ENCODE measurements at regions not wholly inside any gene's neighbourhood (a gene's known extent, or its start where the extent isn't known, plus 50 kb on each side); places are given as distances from the start of the nearest gene placed in this dataset.

DNA sequence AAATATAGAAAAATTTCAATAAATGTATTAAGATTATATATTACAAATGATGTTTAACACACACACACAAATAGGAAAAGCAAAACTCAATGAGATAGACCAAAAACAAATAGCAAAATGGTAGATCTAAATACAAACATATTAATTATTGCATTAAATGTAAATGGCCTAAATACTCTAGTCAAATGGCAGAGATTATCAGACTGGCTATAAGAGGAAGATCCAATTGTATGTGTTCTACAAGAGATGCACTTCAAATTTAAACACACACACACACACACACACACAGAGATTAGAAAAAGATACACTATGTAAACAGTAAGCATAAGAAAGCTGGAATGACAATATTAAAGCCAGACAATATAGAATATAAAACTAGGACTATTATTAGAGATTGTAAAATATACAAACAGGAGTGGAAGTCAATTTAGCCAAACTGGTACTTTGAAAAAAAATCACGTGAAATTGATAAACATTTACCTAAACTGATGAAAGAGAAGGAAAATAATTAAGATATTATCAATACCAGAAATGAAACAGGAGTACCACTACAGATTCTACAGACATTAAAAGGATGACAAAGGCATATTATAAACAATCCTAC lies 150.5 kb downstream of the TBXT start:
- TF ChIP-seq, protein P1, sequence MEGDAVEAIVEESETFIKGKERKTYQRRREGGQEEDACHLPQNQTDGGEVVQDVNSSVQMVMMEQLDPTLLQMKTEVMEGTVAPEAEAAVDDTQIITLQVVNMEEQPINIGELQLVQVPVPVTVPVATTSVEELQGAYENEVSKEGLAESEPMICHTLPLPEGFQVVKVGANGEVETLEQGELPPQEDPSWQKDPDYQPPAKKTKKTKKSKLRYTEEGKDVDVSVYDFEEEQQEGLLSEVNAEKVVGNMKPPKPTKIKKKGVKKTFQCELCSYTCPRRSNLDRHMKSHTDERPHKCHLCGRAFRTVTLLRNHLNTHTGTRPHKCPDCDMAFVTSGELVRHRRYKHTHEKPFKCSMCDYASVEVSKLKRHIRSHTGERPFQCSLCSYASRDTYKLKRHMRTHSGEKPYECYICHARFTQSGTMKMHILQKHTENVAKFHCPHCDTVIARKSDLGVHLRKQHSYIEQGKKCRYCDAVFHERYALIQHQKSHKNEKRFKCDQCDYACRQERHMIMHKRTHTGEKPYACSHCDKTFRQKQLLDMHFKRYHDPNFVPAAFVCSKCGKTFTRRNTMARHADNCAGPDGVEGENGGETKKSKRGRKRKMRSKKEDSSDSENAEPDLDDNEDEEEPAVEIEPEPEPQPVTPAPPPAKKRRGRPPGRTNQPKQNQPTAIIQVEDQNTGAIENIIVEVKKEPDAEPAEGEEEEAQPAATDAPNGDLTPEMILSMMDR (IDR thresholded peaks at IDR 0.05), result no peak
- TF ChIP-seq EZH2 (IDR thresholded peaks at IDR 0.05) (no peak), EZH2phosphoT487 (IDR thresholded peaks at IDR 0.05) (no peak)
